GM21825 (cell line): ENCODE measurements at regions not wholly inside any gene's neighbourhood (a gene's known extent, or its start where the extent isn't known, plus 50 kb on each side); places are given as distances from the start of the nearest gene placed in this dataset.
"Not testable (repeated sequence)": the region's sequence is repeated elsewhere in the genome, so short reads cannot be mapped to it uniquely, and the experiment has no call there.

Source experiments
- ATAC-seq: cut with Tn5 transposase; IDR thresholded peaks from one replicate; pipeline ENCODE4 v1.9.1; 2021; ENCODE audit warnings: mild to moderate bottlenecking, moderate library complexity; ENCODE audit not compliant: unreplicated experiment

DNA sequence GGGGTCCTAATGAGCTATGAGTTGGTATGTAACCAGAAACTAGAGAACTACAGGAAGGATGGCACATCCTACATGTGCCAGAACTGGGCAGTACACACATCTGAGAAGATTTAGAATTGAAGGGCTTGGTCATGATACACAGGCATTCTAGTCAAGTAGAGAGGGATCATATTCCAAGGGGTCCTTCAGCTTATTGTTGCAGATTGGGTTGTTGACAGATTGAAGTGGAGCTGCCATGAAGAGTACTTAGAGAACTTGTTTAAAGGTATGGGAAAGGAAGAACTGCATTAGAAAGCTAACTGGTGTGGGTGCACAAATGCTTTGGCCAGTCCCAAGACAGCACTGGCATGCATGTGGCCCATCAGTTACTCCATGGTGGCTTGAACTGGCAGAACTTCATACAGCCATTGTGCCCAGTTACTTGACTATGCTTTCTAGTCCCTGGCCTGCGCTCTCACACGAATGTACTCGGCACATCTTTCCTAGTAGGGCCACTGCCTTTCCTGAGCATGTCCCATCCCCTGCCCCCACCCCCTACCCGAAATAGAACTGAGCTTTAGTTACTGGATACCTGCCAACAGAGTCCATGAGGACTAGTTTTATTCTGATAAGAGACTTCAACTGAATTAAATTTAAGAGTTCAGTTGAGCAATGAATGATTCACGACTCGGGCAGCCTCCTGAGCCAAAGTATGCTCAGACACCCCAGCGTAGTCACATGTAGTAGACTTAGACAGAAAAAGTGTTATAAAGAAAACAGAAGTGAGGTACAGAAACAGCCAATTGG, 64.0 kb downstream of the CCNG2 start:
- no peak for ATAC-seq

GRCh38 chr4:77225022-77225421, 68.0 kb downstream of the CCNG2 start:
- no peak for ATAC-seq

- no peak for ATAC-seq
Observed at GRCh38 chr4:77226939-77227705, 70.1 kb downstream of the CCNG2 start.

- ATAC-seq: no peak
Observed at GRCh38 chr4:77229433-77229832, 72.4 kb downstream of the CCNG2 start.

DNA sequence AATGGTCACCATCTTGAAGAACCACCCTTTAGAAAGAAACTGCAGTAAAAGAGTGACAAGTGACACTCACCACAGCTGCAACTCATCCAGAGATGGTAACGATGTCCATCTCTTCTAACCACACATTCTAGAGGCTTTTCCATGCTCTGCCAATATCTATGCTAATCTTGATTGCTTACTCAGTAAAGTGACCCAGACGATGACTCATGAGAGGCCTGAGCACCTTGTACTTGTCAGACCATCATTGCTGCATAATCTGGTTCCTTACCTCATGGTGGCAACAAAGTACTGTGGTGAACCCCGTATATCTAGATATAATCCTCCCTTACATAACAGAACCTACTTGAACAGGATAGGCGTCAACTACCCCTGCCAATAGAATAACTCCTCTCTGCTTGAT, 75.6 kb downstream of the CCNG2 start:
- ATAC-seq: no peak

DNA sequence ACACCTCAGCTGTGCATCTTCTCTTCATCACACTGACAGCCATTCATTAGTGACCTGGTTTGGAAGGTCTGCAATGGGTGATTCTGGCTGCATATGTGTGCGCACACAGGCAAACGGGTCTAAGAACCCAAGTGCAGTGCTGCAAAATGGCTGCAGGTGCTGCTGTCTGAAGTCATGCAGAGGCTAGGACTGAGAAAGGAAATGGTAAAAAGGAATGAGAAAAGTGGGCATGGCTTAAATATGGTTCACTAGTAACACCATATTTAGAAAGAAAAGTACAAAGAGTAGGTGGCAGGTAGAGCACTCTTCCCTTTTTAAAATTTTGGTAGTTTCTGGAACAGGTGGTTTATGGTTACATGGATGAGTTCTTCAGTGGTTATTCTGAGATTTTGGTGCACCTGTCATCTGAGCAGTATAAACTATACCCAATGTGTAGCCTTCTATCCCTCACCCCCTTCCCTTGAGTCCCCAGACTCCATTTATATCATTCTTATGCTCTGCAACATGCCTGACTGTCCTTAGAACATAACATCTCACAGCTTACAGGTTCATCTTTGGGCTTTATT, 78.4 kb downstream of the CCNG2 start:
- no peak for ATAC-seq

- no peak for ATAC-seq
Observed at GRCh38 chr4:77236806-77237205, 79.8 kb downstream of the CCNG2 start.

DNA sequence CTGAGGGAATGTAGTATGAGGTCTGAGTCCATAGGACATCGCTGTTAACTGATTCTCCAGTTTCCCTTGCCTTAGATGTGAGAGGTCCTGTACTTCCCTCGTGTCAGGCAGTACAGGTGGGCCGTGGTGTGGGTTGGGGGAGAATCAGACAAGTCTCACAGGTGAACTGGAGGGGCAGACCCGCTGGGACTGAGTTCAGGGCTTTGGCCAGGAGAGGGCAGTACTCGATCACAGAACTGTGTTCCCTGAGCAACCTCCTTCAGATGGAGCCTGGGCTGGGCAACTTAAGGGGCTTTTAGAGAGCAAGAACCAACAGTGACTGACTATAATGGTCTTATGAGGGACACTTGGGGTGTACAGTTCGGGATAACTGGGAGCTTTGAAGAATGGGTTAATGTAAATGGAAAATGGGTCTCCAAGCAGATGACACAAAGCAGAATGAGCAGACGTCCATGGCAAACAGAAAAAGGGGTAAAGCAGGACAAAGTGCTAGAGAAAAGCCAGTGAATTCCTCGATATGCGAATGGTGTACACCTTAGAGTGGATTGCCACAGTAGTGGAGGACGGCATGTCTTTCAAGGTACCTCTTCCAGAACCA, 83.6 kb downstream of the CCNG2 start:
- ATAC-seq: no peak

GRCh38 chr4:77248805-77249204, 91.8 kb downstream of the CCNG2 start:
- no peak for ATAC-seq

DNA sequence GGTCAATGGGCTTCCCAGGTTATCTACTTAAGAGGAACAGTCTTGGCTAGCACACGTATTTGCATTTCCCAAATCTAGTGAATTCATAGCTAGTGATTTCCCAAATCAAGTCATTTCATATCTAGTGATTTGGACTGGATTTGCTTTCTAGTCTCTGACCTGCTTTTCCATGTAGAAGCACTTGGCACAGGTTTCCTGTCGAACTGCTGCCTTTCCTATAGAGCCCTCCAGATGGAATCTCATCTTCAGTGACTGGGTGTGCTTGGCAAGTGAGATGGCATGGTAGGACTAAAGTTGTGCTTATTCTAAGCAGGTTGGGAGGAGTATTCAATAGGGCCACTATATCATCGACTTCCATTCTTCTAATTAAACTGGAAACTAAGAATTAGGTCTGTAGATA, 94.7 kb downstream of the CCNG2 start:
- no peak for ATAC-seq

DNA sequence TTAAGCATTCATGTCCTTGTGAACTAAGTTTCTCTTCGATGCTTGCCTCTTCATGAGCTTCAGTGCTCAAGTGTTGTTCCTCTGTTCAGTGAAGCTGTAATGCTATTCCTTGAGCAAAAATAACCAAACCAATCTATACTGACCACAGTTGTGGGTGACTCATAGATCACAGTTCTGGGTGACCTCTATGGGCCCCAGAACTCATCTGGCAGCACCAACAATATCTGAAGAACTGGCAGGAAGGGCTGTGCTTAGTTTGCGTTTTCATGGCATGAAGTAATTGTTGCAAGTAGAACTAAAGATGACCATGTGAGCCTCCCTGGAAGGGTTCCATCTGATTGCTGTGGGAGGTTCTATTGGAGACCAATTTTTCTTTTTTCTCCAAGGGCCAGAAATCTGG, 106.2 kb downstream of the CCNG2 start:
- no peak for ATAC-seq

DNA sequence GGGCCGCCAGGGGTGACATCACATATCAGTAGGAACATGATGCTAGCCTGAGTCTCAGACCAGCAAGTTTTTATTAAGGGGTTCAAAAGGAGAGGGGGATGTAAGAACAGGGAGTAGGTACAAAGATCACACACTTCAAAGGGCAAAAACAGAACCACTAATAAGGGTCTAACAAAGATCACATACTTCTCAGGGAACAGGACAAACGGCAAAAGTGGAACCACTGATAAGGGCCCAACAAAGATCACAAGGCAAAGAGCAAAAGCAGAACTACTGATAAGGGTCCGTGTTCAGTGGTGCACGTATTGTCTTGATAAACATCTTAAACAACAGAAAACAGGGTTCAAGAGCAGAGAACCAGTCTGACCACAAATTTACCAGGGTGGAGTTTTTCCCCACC, 107.0 kb downstream of the CCNG2 start:
- not testable (repeated sequence) for ATAC-seq

- ATAC-seq: no peak
Observed at GRCh38 chr4:77264826-77265225, 107.8 kb downstream of the CCNG2 start.

GRCh38 chr4:77268108-77268507, 111.1 kb downstream of the CCNG2 start:
- ATAC-seq: no peak

DNA sequence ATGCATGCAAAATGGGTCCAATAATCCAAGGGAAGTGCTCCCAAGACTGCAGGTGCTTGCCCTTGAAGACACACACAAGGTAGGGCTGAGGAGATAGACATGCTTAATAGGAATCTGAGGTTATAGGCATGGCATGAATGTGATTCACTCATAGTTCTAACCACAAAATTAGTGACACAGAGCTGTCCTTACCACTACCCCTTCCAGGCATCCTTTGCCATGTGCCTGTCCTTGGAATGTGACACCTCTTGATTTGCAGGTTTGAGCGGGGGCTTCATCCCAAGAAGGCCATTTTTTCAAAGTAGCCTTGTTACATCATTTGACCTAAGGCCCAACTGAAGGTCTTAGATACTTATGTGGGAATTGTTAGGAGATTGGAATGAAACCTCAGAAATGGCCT, 112.5 kb downstream of the CCNG2 start:
- no peak for ATAC-seq

GRCh38 chr4:77273412-77273811, 116.4 kb downstream of the CCNG2 start:
- no peak for ATAC-seq

DNA sequence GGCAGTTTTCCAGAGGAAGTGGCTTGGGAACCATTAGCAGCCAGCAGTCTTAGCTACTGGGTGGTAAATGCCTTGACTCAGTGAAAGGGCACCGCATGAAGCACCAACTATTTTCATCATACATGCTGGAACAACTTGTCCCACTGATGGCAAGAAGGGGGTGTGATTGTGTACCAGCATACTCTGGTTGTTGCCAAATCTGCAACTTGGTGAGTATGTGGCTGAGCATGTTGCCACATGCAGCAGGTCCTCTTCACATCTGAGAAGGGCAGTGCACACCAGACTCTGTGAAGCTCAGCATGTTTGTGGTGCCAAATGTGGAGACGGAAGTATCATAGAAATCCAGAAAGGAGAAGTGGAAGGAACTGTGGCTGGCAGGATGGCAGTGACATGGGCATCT, 122.1 kb downstream of the CCNG2 start:
- ATAC-seq: not testable (repeated sequence)

GRCh38 chr4:77282305-77282704, 125.3 kb downstream of the CCNG2 start:
- ATAC-seq: no peak

DNA sequence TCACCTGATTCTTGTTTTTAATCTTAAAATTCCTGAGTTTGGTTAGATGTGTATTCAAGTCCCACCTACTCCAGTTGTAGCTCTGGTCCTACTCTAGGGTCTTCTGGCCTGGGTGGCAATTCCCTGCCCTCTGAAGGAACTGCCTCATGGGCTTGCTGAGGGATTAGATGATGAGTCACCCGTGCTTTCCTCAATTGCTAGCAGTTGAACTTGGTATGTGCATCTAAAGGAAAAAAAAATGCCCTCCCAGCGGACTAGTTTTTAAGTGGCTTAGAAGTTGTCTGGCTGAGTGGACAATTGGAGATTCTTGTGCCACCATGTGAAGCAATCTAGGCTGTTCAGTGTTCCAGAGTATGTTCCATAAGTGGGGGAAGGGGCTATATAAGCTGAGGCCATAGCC, 127.0 kb downstream of the CCNG2 start:
- no peak for ATAC-seq

DNA sequence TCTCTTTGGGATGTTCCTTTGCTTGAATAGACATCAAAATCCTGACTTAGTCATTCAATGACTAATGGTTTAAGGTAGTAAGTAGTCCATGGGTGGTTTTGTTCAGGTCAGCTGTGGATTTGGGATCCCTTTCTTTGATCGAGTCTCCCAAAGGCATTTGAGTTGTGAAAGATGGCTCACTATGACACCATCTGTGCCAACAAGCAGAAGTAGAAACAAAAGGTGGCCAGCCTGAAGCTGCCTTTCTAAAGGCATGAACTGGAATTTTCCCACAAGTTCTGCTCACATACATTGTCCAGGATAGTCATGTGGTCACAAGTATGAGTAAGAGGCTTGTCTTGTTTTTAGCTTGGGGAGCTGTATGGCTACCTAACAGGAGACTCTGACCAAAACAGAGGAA, 129.9 kb downstream of the CCNG2 start:
- no peak for ATAC-seq

GRCh38 chr4:77293426-77293825, 136.4 kb downstream of the CCNG2 start:
- ATAC-seq: no peak

DNA sequence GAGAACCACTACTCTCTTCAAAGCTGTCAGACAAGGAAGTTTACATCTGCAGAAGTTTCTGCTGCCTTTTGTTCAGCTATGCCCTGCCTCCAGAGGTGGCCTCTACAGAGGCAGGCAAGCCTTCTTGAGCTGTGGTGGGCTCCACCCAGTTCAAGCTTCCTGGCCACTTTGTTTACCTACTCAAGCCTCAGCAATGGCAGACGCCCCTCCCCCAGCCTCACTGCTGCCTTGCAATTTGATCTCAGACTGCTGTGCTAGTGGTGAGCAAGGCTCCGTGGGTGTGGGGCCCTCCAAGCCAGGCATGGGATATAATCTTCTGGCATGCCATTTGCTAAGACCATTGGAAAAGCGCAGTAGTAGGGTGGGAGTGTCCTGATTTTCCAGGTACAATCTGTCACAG, 144.0 kb downstream of the CCNG2 start:
- ATAC-seq: not testable (repeated sequence)
